Stromal cell of bone marrow (primary cell): ENCODE measurements at regions not wholly inside any gene's neighbourhood (a gene's known extent, or its start where the extent isn't known, plus 50 kb on each side); places are given as distances from the start of the nearest gene placed in this dataset.

Experiments
- DNase-seq: peaks from one replicate; pipeline ENCODE4 v3.0.0-alpha.2; 2012; ENCODE audit warnings: low read depth

GRCh38 chr2:66849153-66849755, 414.3 kb downstream of the MEIS1 start:
- no peak for DNase-seq

DNA sequence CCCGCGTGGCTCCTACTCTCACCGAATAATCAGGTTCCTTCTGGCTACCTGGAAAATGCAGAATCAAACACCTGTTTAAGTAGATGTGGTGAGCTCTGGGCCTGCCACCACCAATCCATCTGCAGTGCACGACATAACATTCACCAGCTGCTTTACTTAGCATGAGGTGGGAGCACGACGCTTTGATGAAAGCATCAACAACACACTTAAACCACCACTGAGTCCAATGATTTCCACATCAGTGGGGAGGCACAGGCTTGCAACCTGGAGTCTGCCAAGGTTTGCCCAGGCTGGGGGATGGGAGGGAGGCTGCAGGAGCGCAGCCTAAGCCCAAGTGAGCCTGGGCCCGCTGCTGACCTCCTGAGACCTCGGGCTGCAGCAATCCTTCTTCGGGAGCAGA, 415.5 kb downstream of the MEIS1 start:
- no peak for DNase-seq

DNA sequence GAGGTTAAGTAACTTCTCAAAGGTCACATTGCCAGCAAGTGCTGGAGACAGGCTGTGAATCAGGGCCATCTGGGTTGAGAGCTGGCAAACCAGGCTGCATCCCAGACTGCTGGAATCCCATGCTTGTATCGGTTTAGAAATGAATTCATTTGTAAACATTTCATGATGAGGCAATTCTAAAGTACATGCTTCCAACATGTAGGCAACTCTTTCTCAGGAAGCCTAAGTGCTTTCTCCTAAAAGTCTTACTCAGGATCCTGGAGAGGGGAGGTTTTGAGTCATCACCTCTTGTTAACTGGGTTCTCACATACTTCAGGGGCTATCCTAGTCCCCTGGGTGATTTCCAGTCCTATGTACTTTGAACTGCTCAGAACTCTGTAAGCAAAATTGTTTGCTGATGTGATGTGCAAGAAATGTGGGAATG, 416.5 kb downstream of the MEIS1 start:
- peak; percentile 88 for DNase-seq

- no peak for DNase-seq
Measured at GRCh38 chr2:66852953-66853352, 418.0 kb downstream of the MEIS1 start.

- DNase-seq = no peak
Measured at GRCh38 chr2:66853585-66853984, 418.7 kb downstream of the MEIS1 start.

GRCh38 chr2:66854298-66854697, 419.4 kb downstream of the MEIS1 start:
- peak; percentile 32 for DNase-seq

GRCh38 chr2:66862885-66863650, 428.1 kb downstream of the MEIS1 start:
- DNase-seq = peak; percentile 43

DNA sequence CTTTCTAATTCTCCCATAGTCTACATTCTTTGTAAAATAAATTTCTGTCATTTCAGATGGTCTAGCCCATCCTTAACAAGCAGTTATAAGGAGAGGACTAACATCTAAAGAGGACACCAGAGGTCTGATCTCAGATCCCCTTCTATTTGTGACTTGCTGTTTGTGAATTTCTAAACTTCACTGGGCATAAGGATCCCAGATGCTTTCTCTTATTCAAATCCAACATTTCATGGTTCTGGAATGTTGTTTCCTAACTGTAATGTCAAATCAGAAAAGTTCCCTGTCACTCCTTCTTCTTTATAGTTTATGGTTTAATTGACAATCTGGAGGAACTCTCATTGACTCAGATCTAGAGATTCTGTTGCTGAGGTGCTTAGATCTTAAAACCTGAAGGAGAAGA, 430.2 kb downstream of the MEIS1 start:
- DNase-seq = no peak

DNA sequence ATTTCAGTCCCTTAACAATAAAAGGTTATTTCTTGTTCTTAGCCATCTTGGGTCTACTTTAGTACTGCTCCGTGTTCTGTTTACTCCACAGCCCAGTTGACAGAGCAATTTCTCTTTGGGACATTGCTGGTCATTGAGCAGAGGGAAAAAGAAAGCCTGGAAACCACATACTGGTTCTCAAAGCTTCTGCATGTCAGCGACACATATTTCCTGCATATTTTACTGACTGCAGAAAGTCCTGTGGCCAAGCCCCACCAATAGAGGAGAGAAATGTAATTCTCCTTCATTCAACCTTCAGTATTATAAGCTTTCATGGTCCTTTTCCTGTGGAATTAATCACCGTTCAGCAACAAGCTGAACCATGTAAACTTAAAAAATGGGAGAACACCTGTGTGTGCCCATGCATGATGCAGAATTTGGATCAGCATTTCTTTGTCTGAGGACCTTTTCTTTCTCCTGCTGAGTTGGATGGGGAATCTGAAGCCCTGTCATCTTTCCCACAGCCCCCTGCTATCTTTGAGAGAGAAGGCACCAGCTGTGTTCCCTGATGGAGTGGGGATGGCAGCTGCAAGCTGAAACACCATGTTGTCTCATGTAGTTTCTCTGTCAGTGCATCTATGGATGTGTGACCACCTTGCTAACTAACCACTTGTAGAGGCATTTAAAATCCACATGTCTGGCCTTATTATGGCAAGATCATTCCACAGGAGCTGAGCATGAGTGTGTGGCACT, 431.6 kb downstream of the MEIS1 start:
- DNase-seq = no peak

DNA sequence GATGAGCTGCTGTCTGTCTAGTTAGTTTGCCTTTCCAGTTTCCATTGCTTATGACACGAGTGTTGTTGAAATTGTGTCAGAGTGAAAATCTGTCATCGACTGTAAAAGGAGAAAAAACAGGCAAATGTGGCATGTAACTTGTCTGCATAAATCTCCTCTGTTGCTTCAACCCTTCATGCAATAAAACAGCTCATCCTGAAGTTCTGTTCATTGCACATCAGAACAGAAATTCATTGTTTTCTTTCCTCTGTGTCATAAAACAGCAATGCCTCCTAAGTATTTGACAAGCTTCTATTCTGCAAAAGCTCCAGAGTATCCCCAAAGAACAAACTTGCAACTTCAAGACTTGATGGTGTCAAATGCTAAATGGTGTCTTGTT, 432.1 kb downstream of the MEIS1 start:
- peak; percentile 45 for DNase-seq

DNA sequence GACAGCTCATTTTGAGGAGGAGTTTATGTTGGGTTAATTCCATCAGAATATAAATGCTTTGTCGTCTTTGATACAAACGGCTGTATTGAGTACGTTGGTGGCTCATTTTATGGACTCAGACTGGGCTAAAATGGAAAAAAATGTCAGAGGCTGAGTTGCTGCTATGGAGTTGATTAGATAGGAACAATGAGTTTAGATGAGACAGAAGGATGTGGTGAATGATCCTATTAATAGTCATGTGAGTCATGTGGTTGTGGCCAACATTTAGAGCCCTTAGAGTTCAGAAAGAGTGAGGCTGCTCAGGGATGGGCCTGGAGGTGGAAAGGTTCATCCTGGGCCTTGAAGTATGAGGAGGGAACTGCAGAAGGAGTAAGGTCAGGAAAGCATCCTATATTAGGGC, 434.2 kb downstream of the MEIS1 start:
- DNase-seq = peak; percentile 49

DNA sequence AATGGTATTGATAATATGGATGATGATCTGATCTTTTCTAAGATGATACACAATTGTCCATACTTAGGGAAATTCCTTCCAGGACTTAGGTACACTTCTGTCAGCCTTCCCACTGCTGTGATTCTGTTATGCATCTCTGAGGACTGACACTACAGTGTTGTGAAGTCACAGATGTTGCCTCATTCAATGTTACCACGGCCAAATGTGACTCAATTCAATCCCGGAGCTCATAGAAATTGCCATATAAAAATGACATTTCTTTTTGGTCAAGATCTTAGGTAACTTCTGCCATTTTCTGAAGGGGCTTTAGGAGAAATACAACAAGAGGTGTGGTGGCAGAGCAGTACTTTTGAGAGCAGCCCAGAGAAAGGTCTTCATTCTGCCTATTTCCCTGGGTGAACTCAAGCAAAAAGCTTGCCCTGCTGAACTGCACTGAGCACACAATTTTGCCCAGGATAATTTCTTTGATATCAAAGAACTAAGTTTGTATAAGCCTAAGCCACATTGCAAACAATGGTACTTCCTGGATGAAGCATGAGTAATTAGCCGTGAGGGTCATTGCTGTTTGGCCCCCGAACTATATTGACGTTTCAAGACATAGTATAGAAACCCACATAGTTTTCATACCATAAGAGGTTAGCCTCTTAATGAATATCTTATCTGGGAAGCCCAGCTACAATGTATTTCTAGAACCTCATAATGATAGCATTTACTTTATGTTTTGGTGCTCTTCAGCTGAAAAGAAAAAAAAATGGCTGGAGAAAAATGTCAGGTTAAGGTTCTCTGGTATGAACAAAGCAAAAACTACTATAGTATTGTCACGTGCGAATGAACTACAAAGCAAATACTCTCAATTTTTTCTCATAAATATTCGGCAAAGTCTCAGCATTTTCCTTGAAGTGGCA, 437.4 kb downstream of the MEIS1 start:
- DNase-seq = no peak

- DNase-seq = no peak
Measured at GRCh38 chr2:66872986-66873754, 438.2 kb downstream of the MEIS1 start.

DNA sequence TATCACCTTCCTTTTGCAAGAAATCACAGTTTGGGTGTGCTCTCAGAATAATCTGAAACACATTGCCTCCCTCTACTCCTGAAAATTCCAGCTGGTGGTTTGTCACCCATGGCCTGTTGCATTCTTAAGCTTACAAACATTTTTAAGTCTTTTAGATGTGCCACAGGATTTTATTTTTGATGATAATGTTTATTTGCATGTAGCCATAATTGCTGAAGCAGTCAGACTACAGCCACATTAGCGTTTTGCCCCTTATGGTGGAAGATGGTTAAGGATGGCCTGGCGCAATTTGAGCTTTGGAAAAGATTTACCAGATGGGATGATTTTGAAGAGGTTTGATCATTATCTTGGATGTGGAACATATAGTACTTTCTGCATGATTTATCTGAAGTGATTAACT, 439.5 kb downstream of the MEIS1 start:
- DNase-seq = no peak

DNA sequence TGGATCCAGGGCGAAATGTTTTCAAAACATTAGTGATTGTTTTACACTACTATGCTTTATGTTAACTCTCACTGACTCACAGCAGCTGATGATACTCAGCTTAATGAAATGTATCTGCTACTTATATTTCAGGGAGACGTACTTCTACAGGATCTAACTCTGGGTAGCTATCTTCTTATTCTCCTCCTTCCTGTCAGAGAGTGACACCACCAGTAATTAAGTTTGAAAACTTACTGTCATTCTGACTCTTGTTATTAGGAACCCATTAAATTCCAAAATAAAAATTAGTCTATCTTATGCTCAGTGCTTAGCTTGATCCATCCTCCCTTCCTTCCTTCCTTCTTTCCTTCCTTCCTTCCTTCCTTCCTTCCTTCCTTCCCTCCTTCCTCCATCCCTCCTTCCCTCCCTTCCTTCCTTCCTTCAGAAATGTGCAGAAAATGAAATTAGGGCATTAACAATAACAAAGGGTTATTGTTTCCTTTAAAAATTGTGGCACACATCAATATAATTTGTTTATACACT, 441.1 kb downstream of the MEIS1 start:
- DNase-seq = no peak

- no peak for DNase-seq
Measured at GRCh38 chr2:66885775-66886383, 451.0 kb downstream of the MEIS1 start.

DNA sequence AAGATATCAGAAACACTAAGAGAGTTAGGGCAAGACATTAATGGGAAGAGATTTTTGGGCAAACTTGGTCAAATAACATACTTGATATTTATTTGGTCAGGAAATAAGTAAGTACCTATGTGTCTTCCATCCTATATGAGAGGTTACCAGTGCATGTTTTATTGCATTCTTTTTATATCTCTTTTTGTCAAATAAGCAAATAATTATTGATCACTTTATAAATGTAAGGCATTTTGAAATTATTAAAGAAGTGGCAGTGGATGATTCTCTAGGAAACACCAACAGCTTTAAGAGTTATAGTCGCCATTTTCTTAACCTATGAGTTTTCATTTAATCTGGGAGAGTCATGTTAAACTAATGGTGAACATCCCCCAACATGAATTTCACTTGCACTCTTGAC, 453.3 kb downstream of the MEIS1 start:
- DNase-seq = no peak

DNA sequence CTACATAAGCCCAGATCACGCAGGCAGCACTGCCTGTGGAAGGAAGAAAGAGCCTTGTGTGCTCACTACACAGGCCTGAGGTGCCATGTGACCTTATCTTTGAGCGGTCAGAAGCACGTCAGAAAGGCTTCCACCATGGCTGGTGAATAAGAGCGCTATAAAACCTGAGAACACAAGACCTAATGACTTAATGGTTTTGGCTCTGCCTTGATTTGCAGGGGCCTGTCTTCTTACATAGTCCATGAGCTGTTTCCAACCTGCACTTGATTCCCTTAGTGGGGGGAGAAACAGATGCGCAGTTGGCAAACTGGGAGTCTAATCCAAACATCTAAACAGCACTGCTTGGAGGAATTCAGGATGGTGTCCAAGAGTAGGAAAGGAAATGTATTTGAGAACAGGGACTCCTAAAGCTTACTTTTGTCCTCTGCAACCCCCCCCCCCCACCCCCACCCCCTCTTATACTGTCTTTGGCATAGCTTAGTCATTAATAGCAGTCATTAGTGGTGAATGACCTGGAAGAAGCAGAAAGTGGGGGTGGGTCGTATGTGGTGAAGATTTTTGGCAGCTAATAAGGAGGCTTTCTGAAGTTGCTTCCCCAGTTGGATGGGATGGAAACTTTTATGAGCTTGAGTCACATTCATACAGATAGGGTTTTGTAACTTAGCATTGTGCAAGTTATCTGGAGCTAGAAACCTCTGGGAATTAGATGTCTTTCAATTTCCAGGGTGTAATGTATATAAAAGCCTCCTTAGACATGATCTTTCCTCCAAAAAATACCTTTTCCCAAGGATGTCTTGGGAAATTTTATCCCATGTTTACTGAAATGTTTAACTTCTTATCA, 454.1 kb downstream of the MEIS1 start:
- DNase-seq = peak; percentile 94

- DNase-seq = no peak
Measured at GRCh38 chr2:66889632-66889882, 454.6 kb downstream of the MEIS1 start.

GRCh38 chr2:66890166-66890742, 455.3 kb downstream of the MEIS1 start:
- DNase-seq = no peak
